AG09319 (cell line): ENCODE measurements at regions not wholly inside any gene's neighbourhood (a gene's known extent, or its start where the extent isn't known, plus 50 kb on each side); places are given as distances from the start of the nearest gene placed in this dataset.

Experiments used
- DNase-seq: peaks from one replicate; pipeline ENCODE4 v3.0.0-alpha.2; 2010; ENCODE audit warnings: low read depth; ENCODE audit errors: extremely low read depth
- TF ChIP-seq, protein P1 (sequence below): IDR thresholded peaks from 2 replicates; pipeline ENCODE4 v1.5.1; 2011; ENCODE audit warnings: low read depth, mild to moderate bottlenecking, inconsistent platforms, low read length, moderate library complexity

DNA sequence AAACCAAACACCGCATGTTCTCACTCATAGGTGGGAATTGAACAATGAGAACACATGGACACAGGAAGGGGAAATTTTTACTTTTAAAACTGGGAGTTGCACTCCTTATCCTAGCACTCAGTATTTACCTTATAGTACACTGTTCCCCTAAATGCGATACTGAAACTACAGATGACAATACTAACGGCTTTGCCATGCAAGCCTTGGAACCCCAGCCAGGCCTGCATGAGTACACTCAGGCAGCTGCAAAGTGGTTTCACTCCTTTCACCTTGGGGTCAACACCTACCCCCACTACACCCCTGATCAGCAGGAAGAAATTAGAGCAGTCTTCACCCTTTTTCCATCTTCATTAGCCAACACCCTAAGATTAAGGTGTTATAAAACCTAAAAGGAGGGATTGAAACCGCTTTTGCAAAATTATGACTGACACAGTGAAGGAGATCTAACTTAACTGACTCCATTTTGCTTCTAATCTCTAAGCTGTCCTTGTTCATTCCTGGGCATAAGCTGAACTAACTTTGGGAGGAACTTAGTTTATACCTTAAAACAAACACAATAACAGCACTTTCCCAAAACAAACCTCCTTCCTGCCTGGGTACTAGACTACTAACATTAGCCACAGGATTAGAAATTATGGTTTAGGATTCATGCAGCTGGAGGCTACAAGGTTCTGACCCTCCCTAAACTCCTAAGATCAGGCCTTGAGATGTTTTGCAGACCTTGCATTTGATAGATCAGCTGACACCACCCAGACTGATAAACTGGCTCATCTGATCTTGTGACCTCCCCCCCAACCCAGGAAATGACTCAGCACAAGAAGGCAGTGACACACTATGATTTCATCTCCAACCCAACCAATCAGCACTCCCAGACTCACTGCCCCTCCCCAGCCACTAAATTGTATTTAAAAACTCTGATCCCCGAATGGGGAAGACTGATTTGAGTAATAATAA is 452.1 kb upstream of the PPP2R3A start:
- peak; percentile 20 for DNase-seq
- TF ChIP-seq, protein P1, sequence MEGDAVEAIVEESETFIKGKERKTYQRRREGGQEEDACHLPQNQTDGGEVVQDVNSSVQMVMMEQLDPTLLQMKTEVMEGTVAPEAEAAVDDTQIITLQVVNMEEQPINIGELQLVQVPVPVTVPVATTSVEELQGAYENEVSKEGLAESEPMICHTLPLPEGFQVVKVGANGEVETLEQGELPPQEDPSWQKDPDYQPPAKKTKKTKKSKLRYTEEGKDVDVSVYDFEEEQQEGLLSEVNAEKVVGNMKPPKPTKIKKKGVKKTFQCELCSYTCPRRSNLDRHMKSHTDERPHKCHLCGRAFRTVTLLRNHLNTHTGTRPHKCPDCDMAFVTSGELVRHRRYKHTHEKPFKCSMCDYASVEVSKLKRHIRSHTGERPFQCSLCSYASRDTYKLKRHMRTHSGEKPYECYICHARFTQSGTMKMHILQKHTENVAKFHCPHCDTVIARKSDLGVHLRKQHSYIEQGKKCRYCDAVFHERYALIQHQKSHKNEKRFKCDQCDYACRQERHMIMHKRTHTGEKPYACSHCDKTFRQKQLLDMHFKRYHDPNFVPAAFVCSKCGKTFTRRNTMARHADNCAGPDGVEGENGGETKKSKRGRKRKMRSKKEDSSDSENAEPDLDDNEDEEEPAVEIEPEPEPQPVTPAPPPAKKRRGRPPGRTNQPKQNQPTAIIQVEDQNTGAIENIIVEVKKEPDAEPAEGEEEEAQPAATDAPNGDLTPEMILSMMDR, result no peak

DNA sequence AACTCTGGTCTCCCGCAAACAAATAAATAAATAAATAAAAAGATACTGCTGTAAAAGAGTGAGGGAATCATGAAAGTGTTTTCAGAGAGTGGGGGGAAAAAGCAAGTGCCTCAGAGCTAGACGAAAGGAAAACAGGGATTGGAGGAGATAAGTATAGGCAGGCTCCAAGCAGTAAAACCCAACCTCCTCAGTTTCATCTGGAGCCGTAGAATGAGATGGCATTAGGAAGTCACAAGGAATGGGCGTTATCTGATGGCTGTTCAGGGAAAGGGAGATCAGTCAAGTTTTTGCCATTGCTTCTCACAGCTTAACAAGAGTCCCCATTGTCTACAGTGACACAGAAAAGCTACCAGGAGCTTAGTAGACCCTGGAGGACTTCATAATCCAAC is 451.5 kb upstream of the PPP2R3A start:
- TF ChIP-seq, protein P1, result no peak
- DNase-seq, result no peak

DNA sequence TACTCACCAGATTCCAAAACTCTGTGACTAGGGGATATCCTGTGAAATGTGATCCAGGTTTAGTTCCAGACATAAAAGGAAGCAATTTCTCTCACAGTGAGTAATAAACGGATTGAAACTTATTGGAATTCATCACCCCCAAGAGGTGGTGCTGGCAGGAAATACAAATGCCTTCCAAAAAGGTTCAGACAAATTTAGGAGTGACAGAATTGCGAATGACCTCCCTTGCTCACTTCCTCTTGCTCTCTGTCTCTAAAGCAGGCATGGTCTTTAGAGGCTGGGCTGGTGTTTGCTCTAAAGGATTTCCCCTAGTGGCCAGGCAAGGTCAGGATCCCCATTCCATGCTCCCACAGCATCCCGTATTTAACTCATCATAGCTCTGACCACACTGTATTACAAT is 449.4 kb upstream of the PPP2R3A start:
- TF ChIP-seq, protein P1, result peak; percentile 17
- no peak for DNase-seq

DNA sequence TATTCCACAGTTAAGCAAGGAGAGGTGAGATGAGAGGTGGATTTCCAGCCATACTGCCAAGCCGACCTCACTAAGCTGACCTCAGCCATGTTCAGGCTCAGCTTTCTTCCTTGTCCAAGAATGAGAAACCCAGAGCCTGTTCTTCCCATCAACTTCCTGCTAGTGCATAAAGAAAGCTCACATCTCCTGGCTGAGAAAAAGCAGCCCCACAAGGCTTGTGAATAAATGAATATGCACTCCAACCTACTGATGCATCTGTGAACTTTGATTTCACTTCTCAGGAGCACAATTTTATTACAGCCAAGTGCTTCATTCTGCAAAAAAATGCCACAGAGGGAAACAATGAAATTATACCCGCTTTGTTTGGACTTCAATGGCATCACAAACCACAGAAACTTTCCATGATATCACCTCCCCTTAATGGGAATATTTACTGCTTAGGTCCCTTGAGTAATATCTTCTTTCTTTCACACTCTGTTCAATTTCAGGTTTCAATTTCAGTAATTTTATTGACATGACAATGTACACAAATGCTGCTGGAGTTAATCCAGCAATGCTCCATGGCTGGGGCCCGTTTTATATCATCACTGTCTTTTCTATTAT is 437.0 kb upstream of the PPP2R3A start:
- TF ChIP-seq, protein P1, result no peak
- no peak for DNase-seq

DNA sequence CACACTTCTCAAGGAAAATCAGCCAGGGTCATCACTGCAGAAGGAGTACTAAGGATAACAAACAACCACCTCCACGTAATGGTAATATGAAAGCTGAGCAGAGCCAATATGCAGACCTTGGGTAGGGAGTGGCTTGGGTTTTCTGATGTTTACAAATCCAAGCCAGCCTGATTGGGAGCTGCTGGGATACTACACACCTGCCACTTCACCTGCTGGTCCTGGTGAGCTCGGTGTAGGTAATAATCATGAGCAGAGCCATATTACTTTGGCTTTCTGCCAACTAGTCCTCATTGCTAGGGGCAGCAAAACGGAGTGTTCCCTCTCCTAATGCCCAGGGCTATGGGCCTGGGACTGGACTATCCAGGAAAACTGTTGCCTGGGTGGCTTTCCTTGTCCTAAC is 433.5 kb upstream of the PPP2R3A start:
- no peak for DNase-seq
- TF ChIP-seq, protein P1, result no peak

DNA sequence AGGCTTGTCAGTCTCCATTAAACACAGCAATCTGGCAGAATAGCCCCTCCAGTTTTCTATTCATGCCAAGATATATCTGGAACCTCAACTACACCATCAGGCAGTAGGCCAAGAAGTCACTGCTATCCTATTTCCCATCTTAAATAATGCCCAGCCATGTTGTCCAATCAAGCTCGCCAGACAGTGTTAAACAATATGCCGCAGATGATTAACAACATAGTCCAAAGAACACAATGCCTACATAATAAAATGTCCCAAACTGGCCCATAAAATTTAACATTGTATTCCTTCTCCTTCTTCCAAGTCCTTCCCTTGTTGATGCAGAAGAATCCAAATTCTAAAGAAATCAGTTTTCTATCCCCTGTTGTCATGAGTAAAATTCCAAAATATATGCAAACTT is 427.4 kb upstream of the PPP2R3A start:
- TF ChIP-seq, protein P1, result no peak
- no peak for DNase-seq

DNA sequence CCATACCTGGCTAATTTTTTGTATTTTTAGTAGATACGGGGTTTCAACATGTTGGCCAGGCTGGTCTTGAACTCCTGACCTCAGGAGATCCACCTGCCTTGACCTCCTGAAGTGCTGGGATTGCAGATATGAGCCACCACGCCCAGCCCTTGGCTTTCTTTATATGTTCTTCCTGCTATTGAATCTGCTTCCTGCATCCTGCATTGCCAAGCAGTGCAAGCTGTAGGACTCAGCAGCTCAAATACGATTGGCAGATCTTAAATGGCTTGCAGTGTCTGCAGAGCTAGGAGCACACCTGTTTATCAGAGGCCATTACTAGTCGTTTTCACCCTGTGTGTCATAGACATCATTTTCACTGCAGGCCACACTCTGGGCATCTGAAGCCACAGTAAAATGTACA is 426.2 kb upstream of the PPP2R3A start:
- TF ChIP-seq, protein P1, result no peak
- DNase-seq, result no peak
